Fibroblast of mammary gland (primary cell): ENCODE measurements at regions not wholly inside any gene's neighbourhood (a gene's known extent, or its start where the extent isn't known, plus 50 kb on each side); places are given as distances from the start of the nearest gene placed in this dataset.

Source experiments
- DNase-seq: peaks from one replicate; pipeline ENCODE4 v3.0.0-alpha.2; 2010; ENCODE audit warnings: low read depth
- H3K4me3 ChIP-seq: 2 replicates; pipeline ENCODE4 v1.5.1; 2011; ENCODE audit warnings: low read depth, mild to moderate bottlenecking, low read length, moderate library complexity; ENCODE audit not compliant: control insufficient read depth
- CTCF ChIP-seq: conservative IDR thresholded peaks from 2 replicates; pipeline ENCODE4 v1.5.1; 2011; ENCODE audit warnings: low read depth, low read length, inconsistent platforms; ENCODE audit not compliant: control insufficient read depth, insufficient read depth

GRCh38 chr7:152969335-152969734 is 209.8 kb downstream of the ACTR3B start:
- TF ChIP-seq CTCF: no peak

GRCh38 chr7:152969839-152970238 is 210.3 kb downstream of the ACTR3B start:
- no peak for DNase-seq
- no peak overlapping the region for H3K4me3 ChIP-seq
- no peak for TF ChIP-seq CTCF

More at GRCh38 chr7:152969335-152969734, 209.8 kb downstream of the ACTR3B start:
- H3K4me3 ChIP-seq: no peak overlapping the region
- DNase-seq: no peak

GRCh38 chr7:152970481-152970880 is 210.9 kb downstream of the ACTR3B start:
- TF ChIP-seq CTCF: no peak
- DNase-seq: no peak
- H3K4me3 ChIP-seq: no peak overlapping the region

GRCh38 chr7:152974577-152974976 is 215.0 kb downstream of the ACTR3B start:
- H3K4me3 ChIP-seq: no peak overlapping the region
- no peak for DNase-seq
- TF ChIP-seq CTCF: no peak

- H3K4me3 ChIP-seq: no peak overlapping the region
- TF ChIP-seq CTCF: no peak
- DNase-seq: no peak
Observed at GRCh38 chr7:152975076-152975475, 215.5 kb downstream of the ACTR3B start.

GRCh38 chr7:152979376-152979775 is 219.8 kb downstream of the ACTR3B start:
- DNase-seq: no peak
- H3K4me3 ChIP-seq: no peak overlapping the region
- no peak for TF ChIP-seq CTCF

- DNase-seq: no peak
- TF ChIP-seq CTCF: no peak
Observed at GRCh38 chr7:152984421-152984820, 224.9 kb downstream of the ACTR3B start.

More at GRCh38 chr7:152984421-152984820, 224.9 kb downstream of the ACTR3B start:
- no peak overlapping the region for H3K4me3 ChIP-seq
